ENCODE measurements at regions not wholly inside any gene's neighbourhood (a gene's known extent, or its start where the extent isn't known, plus 50 kb on each side); places are given as distances from the start of the nearest gene placed in this dataset.
"Not testable (repeated sequence)": the region's sequence is repeated elsewhere in the genome, so short reads cannot be mapped to it uniquely, and the experiment has no call there.

DNA sequence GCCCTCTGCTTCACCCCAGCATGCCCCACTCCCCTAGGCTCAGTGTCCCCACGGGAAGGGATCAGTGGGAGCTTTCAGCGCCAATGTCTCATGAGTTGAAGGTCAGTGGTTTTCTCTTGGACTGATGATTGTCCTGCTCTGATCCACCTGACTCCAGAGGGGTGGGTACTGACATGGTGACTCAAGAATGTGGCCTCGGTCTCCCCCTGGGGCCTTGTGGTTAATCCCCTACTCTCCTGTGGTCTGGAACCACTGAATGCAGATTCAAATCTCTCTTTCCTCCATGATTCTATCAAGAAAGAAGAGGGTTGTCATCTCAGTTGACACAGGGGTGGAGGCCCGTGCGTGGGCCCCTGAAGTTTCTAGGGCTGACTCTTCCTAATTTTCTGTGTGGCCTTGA is 176.9 kb downstream of the RPS24 start:
- ATAC-seq (no peak), DNase-seq (no peak)
- Mint-ChIP-seq H3K36me3 (no peaks in the 10 kb centered on the region), H3K27me3 (peaks cover 0 to 16% (median 0%) of the 10 kb centered on the region in 5 donors), H3K4me1 (peaks cover 6 to 12% (median 8%) of the 10 kb centered on the region in 4 donors), H3K4me3 (no peak overlapping the region), H3K9me3 (no peaks in the 10 kb centered on the region), H3K27ac (no peak overlapping the region)
- POLR2A ChIA-PET: no interaction called here

- H3K27ac Mint-ChIP-seq: peak overlapping the region in 1 of 10 donors; percentile 55
- no peaks in the 10 kb centered on the region for H3K9me3 Mint-ChIP-seq
- no peaks in the 10 kb centered on the region for H3K36me3 Mint-ChIP-seq
- peaks cover 0 to 19% (median 0%) of the 10 kb centered on the region in 5 donors for H3K27me3 Mint-ChIP-seq
- H3K4me3 Mint-ChIP-seq: no peak overlapping the region
- no peak for DNase-seq
- ATAC-seq: no peak
- POLR2A ChIA-PET: no interaction called here
- H3K4me1 Mint-ChIP-seq: peaks cover 2 to 11% (median 3%) of the 10 kb centered on the region in 4 donors
Measured at GRCh38 chr10:78210976-78211375, 177.3 kb downstream of the RPS24 start.

DNA sequence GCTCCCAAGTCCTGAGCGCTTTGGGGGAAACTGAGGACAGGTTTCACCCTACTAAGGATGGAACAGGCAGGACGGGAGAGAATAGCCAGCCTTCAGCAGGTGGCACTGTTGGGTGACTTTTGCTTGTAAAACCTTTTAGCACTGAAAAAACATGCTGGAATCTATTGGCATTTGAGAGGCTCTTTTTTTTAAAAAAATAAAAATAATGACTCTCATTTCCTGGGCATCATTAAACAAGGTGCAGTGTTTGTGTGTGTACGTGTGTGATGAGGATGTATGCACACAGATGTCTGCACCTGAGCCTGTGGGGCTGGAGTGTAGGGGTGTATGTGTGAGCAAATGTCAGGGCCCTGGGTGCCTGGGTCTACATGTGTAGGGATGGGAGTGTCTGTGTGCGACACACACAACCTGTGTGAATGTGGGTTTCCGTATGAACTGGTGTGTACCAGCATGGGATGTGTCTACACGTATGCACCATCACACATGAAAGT is 177.9 kb downstream of the RPS24 start:
- H3K27me3 Mint-ChIP-seq: peaks cover 0 to 19% (median 5%) of the 10 kb centered on the region in 5 donors
- peak in 1 of 10 donors; percentile 5 for DNase-seq
- H3K4me1 Mint-ChIP-seq: peaks cover 0 to 11% (median 2%) of the 10 kb centered on the region in 4 donors
- no peak overlapping the region for H3K4me3 Mint-ChIP-seq
- no peaks in the 10 kb centered on the region for H3K9me3 Mint-ChIP-seq
- peak overlapping the region in 1 of 10 donors; percentile 55 for H3K27ac Mint-ChIP-seq
- POLR2A ChIA-PET: no interaction called here
- no peaks in the 10 kb centered on the region for H3K36me3 Mint-ChIP-seq
- ATAC-seq: no peak

DNA sequence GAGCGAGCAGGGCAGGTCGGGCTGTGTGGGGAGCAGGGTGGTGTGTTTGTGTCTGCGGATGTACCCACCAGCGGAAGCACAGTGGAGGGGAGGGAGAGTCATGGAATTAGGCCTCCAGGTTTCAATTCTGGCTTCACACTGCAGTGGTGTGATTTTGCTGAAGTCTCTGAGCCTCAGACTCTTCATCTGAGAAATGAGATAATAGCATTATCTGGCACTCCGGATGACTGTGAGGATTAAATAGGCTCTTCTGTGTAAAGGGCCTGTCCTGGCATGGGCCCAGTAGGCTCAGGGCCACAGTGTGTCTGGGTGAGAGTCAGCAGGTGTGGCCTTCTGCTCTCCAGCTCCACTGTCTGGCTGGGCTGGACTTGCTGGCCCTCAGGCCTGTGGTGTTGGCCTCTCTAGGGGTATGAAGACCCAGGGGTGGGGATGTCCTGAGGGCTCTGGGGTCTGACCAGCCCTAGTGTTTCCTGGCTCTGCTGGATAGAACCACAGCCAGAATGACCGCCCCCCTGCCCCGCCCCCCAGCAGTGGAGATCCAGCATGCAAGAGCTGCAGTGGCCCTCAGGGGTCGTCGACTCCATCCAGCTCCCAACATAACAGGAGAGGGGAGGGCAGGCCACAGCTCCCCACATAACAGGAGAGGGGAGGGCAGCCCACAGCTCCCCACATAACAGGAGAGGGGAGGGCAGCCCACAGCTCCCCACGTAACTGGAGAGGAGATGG is 178.6 kb downstream of the RPS24 start:
- peak in 1 of 10 donors; percentile 19 for DNase-seq
- no peak for ATAC-seq
- Mint-ChIP-seq H3K27me3 (peaks cover 0 to 19% (median 7%) of the 10 kb centered on the region in 5 donors), H3K36me3 (no peaks in the 10 kb centered on the region), H3K4me3 (no peak overlapping the region), H3K9me3 (no peaks in the 10 kb centered on the region), H3K27ac (no peak overlapping the region), H3K4me1 (peaks cover 0 to 11% (median 2%) of the 10 kb centered on the region in 4 donors)
- POLR2A ChIA-PET: interaction anchor here (0.6 kb wide), 2 partner anchors 45 to 124 kb away, joined by 3 read pairs; no protein-coding TSS in a partner anchor

DNA sequence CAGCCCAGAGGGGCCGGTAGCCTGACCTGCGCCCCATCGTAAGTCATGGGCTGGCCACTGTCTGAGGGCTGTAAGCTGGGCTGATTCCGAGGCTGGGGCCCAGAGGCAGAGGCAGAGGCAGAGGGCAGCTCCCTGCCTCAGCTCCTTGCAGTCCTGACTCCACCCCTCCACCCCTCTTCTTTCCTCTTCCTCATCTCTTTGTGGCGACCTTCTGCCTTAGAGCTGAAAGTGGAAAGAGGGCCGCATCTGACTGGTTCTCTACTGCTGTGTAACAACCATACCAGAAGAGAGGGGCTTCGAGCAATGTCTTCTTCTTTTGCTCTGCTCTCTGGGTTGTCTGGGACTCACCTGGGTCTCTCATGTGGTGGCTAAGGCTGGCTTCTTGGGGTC is 179.1 kb downstream of the RPS24 start:
- H3K4me1 Mint-ChIP-seq: peaks cover 0 to 11% (median 1%) of the 10 kb centered on the region in 4 donors
- ATAC-seq (no peak), DNase-seq (peak in 1 of 10 donors; percentile 7)
- no peak overlapping the region for H3K4me3 Mint-ChIP-seq
- H3K9me3 Mint-ChIP-seq: no peaks in the 10 kb centered on the region
- POLR2A ChIA-PET: interaction anchor here (0.6 kb wide), 2 partner anchors 45 to 125 kb away, joined by 3 read pairs; no protein-coding TSS in a partner anchor
- H3K36me3 Mint-ChIP-seq: no peaks in the 10 kb centered on the region
- H3K27ac Mint-ChIP-seq: peak overlapping the region in 1 of 10 donors; percentile 20
- peaks cover 1 to 24% (median 8%) of the 10 kb centered on the region in 5 donors for H3K27me3 Mint-ChIP-seq

DNA sequence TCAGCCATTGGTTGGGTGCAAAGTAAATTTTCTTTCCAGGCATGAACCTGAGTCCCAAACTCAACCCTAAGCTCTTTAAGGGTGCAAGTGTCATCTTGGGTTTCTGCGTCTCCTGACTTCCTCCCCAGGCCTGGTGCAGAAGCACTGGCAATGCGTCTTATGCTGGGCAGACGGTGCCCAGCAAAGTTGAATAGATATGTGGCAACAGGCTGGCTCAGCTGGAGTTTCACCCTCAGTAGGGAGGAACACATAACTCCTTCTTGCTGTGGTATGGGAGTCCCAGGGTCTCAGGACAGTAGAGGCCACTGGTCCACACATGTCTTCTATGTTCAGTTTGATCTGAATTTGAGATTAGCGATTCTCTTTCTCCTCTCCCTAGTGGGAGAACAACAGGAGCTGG is 181.3 kb downstream of the RPS24 start:
- H3K27me3 Mint-ChIP-seq: peaks cover 3 to 46% (median 20%) of the 10 kb centered on the region in 5 donors
- ATAC-seq (no peak), DNase-seq (no peak)
- peaks cover 0 to 8% (median 0%) of the 10 kb centered on the region in 4 donors for H3K4me1 Mint-ChIP-seq
- no peaks in the 10 kb centered on the region for H3K36me3 Mint-ChIP-seq
- no peak overlapping the region for H3K4me3 Mint-ChIP-seq
- no peaks in the 10 kb centered on the region for H3K9me3 Mint-ChIP-seq
- no peak overlapping the region for H3K27ac Mint-ChIP-seq
- POLR2A ChIA-PET: no interaction called here

DNA sequence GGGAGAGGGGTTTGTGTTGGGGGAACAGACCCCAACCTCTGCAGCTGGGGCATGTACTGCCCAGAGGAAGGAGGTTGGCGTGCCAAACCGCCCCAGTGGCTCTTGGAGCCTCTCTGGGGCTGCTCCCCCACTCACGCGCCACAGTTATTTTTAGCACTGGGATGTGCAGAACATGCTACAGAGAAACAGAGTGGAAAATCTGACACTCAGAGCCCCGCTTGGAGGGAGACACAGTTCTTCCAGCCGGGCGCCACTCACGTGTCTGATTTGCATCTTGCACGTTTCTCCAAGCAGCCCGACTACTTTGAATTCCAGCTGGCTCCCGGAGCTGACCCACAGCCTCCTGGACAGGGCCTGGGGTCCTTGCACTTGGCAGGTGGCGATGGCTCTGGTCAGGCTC is 182.0 kb downstream of the RPS24 start:
- Mint-ChIP-seq H3K4me3 (no peak overlapping the region), H3K27me3 (peaks cover 3 to 53% (median 27%) of the 10 kb centered on the region in 5 donors), H3K27ac (no peak overlapping the region), H3K9me3 (no peaks in the 10 kb centered on the region), H3K4me1 (peaks cover 0 to 8% (median 0%) of the 10 kb centered on the region in 4 donors), H3K36me3 (no peaks in the 10 kb centered on the region)
- ATAC-seq (no peak), DNase-seq (no peak)
- POLR2A ChIA-PET: no interaction called here

DNA sequence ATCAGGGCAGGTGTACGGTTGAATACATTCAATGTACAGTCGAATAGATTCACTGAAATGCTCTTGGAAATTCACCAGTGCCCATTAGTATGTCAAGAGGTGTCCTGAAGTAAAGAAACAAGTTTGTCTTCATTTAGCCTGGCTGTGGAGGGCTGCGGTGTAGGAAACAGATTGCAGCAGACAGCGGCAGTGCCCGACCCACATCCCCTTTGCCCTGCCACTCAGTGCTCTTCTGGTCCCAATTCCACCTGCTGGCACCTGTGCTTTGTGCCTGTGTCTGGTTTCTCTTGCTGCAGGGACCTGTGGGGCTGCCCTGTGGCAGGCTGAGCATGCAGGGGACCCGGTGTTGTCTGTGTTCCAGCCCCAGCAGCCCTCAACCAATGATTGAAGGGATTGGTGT is 183.7 kb downstream of the RPS24 start:
- no peak overlapping the region for H3K27ac Mint-ChIP-seq
- no peaks in the 10 kb centered on the region for H3K36me3 Mint-ChIP-seq
- DNase-seq (no peak), ATAC-seq (no peak)
- H3K27me3 Mint-ChIP-seq: peaks cover 3 to 53% (median 30%) of the 10 kb centered on the region in 5 donors
- no peak overlapping the region for H3K4me3 Mint-ChIP-seq
- no peaks in the 10 kb centered on the region for H3K9me3 Mint-ChIP-seq
- peaks cover 0 to 2% (median 0%) of the 10 kb centered on the region in 4 donors for H3K4me1 Mint-ChIP-seq
- POLR2A ChIA-PET: no interaction called here

DNA sequence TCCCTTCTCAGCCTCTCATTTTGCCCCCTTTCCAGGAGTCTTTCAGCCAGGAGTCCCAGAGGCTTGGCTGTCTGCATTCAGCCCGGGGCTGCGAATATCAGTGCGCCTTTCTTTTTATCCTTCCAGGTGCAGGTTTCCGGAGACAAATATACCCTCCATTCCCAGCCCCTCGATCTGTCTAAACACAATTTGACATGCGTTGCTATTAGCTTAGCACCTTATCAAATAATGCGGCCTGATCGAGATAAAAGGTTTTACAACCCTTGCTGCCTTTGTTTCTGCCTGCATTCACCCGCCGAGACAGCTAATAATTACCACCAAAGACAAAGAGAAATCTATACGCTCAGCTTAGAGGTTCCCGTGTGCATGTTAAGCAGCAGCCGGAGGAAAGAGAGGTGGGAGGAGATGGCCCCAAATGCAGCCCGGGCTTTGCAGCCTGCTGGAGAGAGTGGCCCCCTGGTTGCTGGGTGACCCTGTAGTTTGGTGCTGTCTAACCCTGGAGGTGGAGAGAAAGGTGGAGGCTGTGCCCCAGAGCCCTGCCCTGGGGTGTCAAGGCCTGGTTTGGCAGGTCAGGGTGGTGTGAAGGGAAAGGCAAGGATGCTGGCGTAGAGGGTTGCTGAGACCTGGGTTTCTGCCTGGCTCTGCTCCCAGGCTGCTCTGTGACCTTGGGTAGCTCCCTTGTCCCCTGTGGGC is 185.3 kb downstream of the RPS24 start:
- Mint-ChIP-seq H3K36me3 (no peaks in the 10 kb centered on the region), H3K9me3 (no peaks in the 10 kb centered on the region), H3K4me3 (no peak overlapping the region), H3K27me3 (peaks cover 3 to 52% (median 30%) of the 10 kb centered on the region in 5 donors), H3K4me1 (peaks cover 0 to 2% (median 0%) of the 10 kb centered on the region in 4 donors), H3K27ac (peak overlapping the region in 1 of 10 donors; percentile 1)
- DNase-seq (no peak), ATAC-seq (no peak)
- POLR2A ChIA-PET: interaction anchor here (0.5 kb wide), 1 partner anchor 1205 kb away, joined by 3 read pairs; no protein-coding TSS in a partner anchor

DNA sequence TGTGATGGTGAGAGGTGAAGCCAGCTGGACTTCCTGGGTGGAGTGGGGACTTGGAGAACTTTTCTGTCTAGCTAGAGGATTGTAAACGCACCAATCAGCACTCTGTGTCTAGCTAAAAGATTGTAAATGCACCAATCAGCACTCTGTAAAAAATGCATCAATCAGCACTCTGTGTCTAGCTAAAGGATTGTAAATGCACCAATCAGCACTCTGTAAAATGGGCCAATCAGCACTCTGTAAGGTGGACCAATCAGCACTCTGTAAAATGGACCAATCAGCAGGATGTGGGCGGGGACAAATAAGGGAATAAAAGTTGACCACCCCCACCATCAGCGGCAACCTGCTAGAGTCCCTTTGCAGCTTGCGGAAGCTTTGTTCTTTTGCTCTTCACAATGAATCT is 185.9 kb downstream of the RPS24 start:
- POLR2A ChIA-PET, ATAC-seq, DNase-seq, H3K4me3 Mint-ChIP-seq, H3K27ac Mint-ChIP-seq, H3K9me3 Mint-ChIP-seq, H3K4me1 Mint-ChIP-seq, H3K36me3 Mint-ChIP-seq: not testable (repeated sequence)
- peaks cover 3 to 46% (median 30%) of the 10 kb centered on the region in 5 donors for H3K27me3 Mint-ChIP-seq

GRCh38 chr10:78220781-78221180 is 187.1 kb downstream of the RPS24 start:
- ATAC-seq (no peak), DNase-seq (no peak)
- Mint-ChIP-seq H3K36me3 (no peaks in the 10 kb centered on the region), H3K4me3 (no peak overlapping the region), H3K27me3 (peaks cover 3 to 34% (median 28%) of the 10 kb centered on the region in 5 donors), H3K9me3 (no peaks in the 10 kb centered on the region), H3K4me1 (no peaks in the 10 kb centered on the region), H3K27ac (no peak overlapping the region)
- POLR2A ChIA-PET: no interaction called here

- Mint-ChIP-seq H3K4me3 (no peak overlapping the region), H3K9me3 (no peaks in the 10 kb centered on the region), H3K36me3 (no peaks in the 10 kb centered on the region), H3K4me1 (no peaks in the 10 kb centered on the region), H3K27ac (no peak overlapping the region), H3K27me3 (peaks cover 3 to 34% (median 26%) of the 10 kb centered on the region in 5 donors)
- DNase-seq (no peak), ATAC-seq (no peak)
- POLR2A ChIA-PET: no interaction called here
Measured at GRCh38 chr10:78222096-78222790, 188.6 kb downstream of the RPS24 start.

- Mint-ChIP-seq H3K27ac (no peak overlapping the region), H3K36me3 (no peaks in the 10 kb centered on the region), H3K4me3 (no peak overlapping the region), H3K27me3 (peaks cover 0 to 25% (median 21%) of the 10 kb centered on the region in 5 donors), H3K4me1 (no peaks in the 10 kb centered on the region), H3K9me3 (no peaks in the 10 kb centered on the region)
- POLR2A ChIA-PET: no interaction called here
- ATAC-seq (no peak), DNase-seq (no peak)
Measured at GRCh38 chr10:78223088-78223487, 189.4 kb downstream of the RPS24 start.
